K562 (cell line): ENCODE measurements at regions not wholly inside any gene's neighbourhood (a gene's known extent, or its start where the extent isn't known, plus 50 kb on each side); places are given as distances from the start of the nearest gene placed in this dataset.
A peak's percentile ranks its signal among the peaks of the same experiment; 100 is the strongest.

Experiments
- ARHGAP35 ChIP-seq: fragments of 450-650 bp; IDR thresholded peaks from 2 replicates; pipeline ENCODE4 v1.6.1; 2018; ENCODE audit not compliant: partially characterized antibody
- ATF7 ChIP-seq: fragments of 450-650 bp; IDR thresholded peaks from 2 replicates; pipeline ENCODE4 v1.7.1; 2014; ENCODE audit warnings: mild to moderate bottlenecking, moderate library complexity
- CC2D1A ChIP-seq: fragments of 450-650 bp; IDR thresholded peaks from 2 replicates; pipeline ENCODE4 v1.6.1; 2017; ENCODE audit warnings: mild to moderate bottlenecking
- CGGBP1 ChIP-seq: fragments of 250-450 bp; sonication (Bioruptor Pico); IDR thresholded peaks from 2 replicates; pipeline ENCODE4 v1.9.0; 2021; ENCODE audit warnings: mild to moderate bottlenecking
- CREB1 ChIP-seq, 2 experiments: sonication (generic) in 1 of 2; formaldehyde crosslinking in 1 of 2; IDR thresholded peaks; 2 replicates each; pipeline versions ENCODE4 v1.6.1 to v1.8.0; 2012 to 2022; ENCODE audit warnings: inconsistent platforms in 1 of 2, mild to moderate bottlenecking in 1 of 2, missing genetic modification reagents in 1 of 2, moderate library complexity in 1 of 2
- CREB3 ChIP-seq: fragments of 450-650 bp; conservative IDR thresholded peaks from 2 replicates; pipeline ENCODE4 v1.6.1; 2016; ENCODE audit warnings: missing genetic modification characterization, low read depth, mild to moderate bottlenecking, missing compliant biosample characterization, moderate library complexity
- CREM ChIP-seq: IDR thresholded peaks from 2 replicates; pipeline ENCODE4 v1.6.1; 2014; ENCODE audit warnings: antibody characterized with exemption, low read depth
- EHMT2 ChIP-seq: fragments of 450-650 bp; IDR thresholded peaks from 2 replicates; pipeline ENCODE4 v1.6.1; 2018; ENCODE audit warnings: antibody characterized with exemption
- ELF1 ChIP-seq: fragments of 200-800 bp; sonication (Bioruptor generic); IDR thresholded peaks from 2 replicates; pipeline ENCODE4 v1.6.1; 2016; ENCODE audit warnings: missing genetic modification characterization, missing compliant biosample characterization
- ESRRB ChIP-seq: fragments of 250-450 bp; sonication (Bioruptor Pico); IDR thresholded peaks from 2 replicates; pipeline ENCODE4 v1.5.0; 2020; ENCODE audit warnings: mild to moderate bottlenecking, moderate library complexity, borderline replicate concordance
- FOS ChIP-seq: IDR thresholded peaks from 3 replicates; pipeline ENCODE4 v1.6.1; 2011; ENCODE audit not compliant: insufficient read length; ENCODE audit errors: extremely low read depth
- FOXM1 ChIP-seq, 2 experiments: fragments of 450-650 bp in 1 of 2; sonication (generic) in 1 of 2; formaldehyde crosslinking in 1 of 2; IDR thresholded peaks; 2 replicates each; pipeline versions ENCODE4 v1.6.1 to v1.9.0; 2017 to 2022; ENCODE audit warnings: low read depth in 2 of 2, mild to moderate bottlenecking in 2 of 2, missing genetic modification reagents in 1 of 2, moderate library complexity in 1 of 2
- HBP1 ChIP-seq: fragments of 450-650 bp; formaldehyde crosslinking; IDR thresholded peaks from 2 replicates; pipeline ENCODE4 v1.4.0; 2022; ENCODE audit warnings: missing genetic modification characterization
- HCFC1 ChIP-seq: IDR thresholded peaks from 2 replicates; pipeline ENCODE4 v1.6.1; 2012; ENCODE audit warnings: low read depth, low read length, improper control_type of control experiment
- KAT8 ChIP-seq: fragments of 450-650 bp; IDR thresholded peaks from 2 replicates; pipeline ENCODE4 v1.6.1; 2016; ENCODE audit warnings: low read depth, mild to moderate bottlenecking
- MCM3 ChIP-seq: fragments of 450-650 bp; IDR thresholded peaks from 2 replicates; pipeline ENCODE4 v1.6.1; 2016
- PHF20 ChIP-seq: fragments of 450-650 bp; IDR thresholded peaks from 2 replicates; pipeline ENCODE4 v1.6.1; 2018; ENCODE audit not compliant: partially characterized antibody
- RBM25 ChIP-seq: fragments of 200-400 bp; formaldehyde crosslinking; IDR thresholded peaks from 2 replicates; pipeline ENCODE4 v1.6.1; 2018; ENCODE audit warnings: low read length, low read depth, moderate library complexity; ENCODE audit not compliant: severe bottlenecking
- RFX7 ChIP-seq: fragments of 250-450 bp; sonication (Bioruptor Pico); IDR thresholded peaks from 2 replicates; pipeline ENCODE4 v1.5.1; 2021; ENCODE audit warnings: mild to moderate bottlenecking
- SPI1 ChIP-seq: IDR thresholded peaks from 2 replicates; pipeline ENCODE4 v1.6.1; 2011; ENCODE audit warnings: low read depth, low read length, control low read depth, borderline replicate concordance
- THRA ChIP-seq: fragments of 450-650 bp; IDR thresholded peaks from 2 replicates; pipeline ENCODE4 v1.6.1; 2017; ENCODE audit warnings: mild to moderate bottlenecking, moderate library complexity
- THRAP3 ChIP-seq: fragments of 450-650 bp; IDR thresholded peaks from 2 replicates; pipeline ENCODE4 v1.6.1; 2016; ENCODE audit warnings: mild to moderate bottlenecking, inconsistent platforms, borderline replicate concordance
- TRIM24 ChIP-seq, 2 experiments: fragments of 450-650 bp; IDR thresholded peaks; 2 replicates each; pipeline ENCODE4 v1.6.1; 2016
- ZBTB43 ChIP-seq: sonication (generic); formaldehyde crosslinking; IDR thresholded peaks from 2 replicates; pipeline ENCODE4 v1.8.0; 2023; ENCODE audit warnings: mild to moderate bottlenecking, missing genetic modification reagents
- ZFX ChIP-seq: sonication (generic); formaldehyde crosslinking; IDR thresholded peaks from 2 replicates; pipeline ENCODE4 v1.8.0; 2022; ENCODE audit warnings: mild to moderate bottlenecking, missing genetic modification reagents, moderate library complexity

- TF ChIP-seq THRA = no peak
- peak; percentile 84; the same call in 1 of the 2 replicates for TF ChIP-seq ELF1
- TF ChIP-seq CC2D1A = peak; percentile 53; the same call in 1 of the 2 replicates
- no peak for TF ChIP-seq CREB1 (IDR thresholded peaks at IDR 0.05)
- no peak for TF ChIP-seq CREB1 (CRISPR knock-in tag; IDR thresholded peaks at IDR 0.05)
- TF ChIP-seq ATF7 = 0 out of 2 replicates have a peak, but pooled peaks have one; percentile 34
- TF ChIP-seq RBM25 = peak; percentile 13
- TF ChIP-seq MCM3 = no peak
- peak; percentile 51; the same call in 1 of the 2 replicates for TF ChIP-seq FOXM1 (IDR thresholded peaks at IDR 0.05; ENCODE audit: low read depth)
- no peak for TF ChIP-seq FOXM1 (CRISPR knock-in tag; IDR thresholded peaks at IDR 0.05; ENCODE audit: low read depth)
- TF ChIP-seq TRIM24 (IDR thresholded peaks at IDR 0.05) = peak in 1 of 2 experiments; percentile 40; a peak in 1 of 4 replicates
- no peak for TF ChIP-seq ZBTB43 (CRISPR knock-in tag)
- TF ChIP-seq CGGBP1 = no peak
- peak; percentile 33 for TF ChIP-seq PHF20
- TF ChIP-seq CREB3 (tag) = 0 out of 2 replicates have a peak, but pooled peaks have one; percentile 29
- TF ChIP-seq RFX7 (CRISPR knock-in tag) = no peak
- no peak for TF ChIP-seq THRAP3
- TF ChIP-seq FOS = no peak
- TF ChIP-seq EHMT2 = peak; percentile 67; the same call in 1 of the 2 replicates
- TF ChIP-seq SPI1 = peak; percentile 94
- TF ChIP-seq ESRRB (CRISPR knock-in tag) = no peak
- no peak for TF ChIP-seq CREM
- no peak for TF ChIP-seq ZFX (CRISPR knock-in tag)
- no peak for TF ChIP-seq ARHGAP35
- TF ChIP-seq HBP1 = no peak
- no peak for TF ChIP-seq KAT8
- no peak for TF ChIP-seq HCFC1
Observed at GRCh38 chr10:30247704-30248103, 101.4 kb downstream of the MTPAP start (continued).
